Type B pancreatic cell (in vitro differentiated cells): ENCODE measurements at regions not wholly inside any gene's neighbourhood (a gene's known extent, or its start where the extent isn't known, plus 50 kb on each side); places are given as distances from the start of the nearest gene placed in this dataset.

Experiments
- DNase-seq: peaks from one replicate; pipeline ENCODE4 v3.0.0; 2021; ENCODE audit warnings: mixed read lengths; ENCODE audit not compliant: unreplicated experiment; ENCODE audit errors: extremely low spot score
- H3K27ac Mint-ChIP-seq: 2 replicates; pipeline ENCODE4 v1.8.0; 2021; ENCODE audit warnings: mild to moderate bottlenecking, mixed read lengths
- H3K27me3 Mint-ChIP-seq: 2 replicates; pipeline ENCODE4 v1.8.0; 2021; ENCODE audit warnings: mixed read lengths
- H3K36me3 Mint-ChIP-seq: 2 replicates; pipeline ENCODE4 v1.8.0; 2021; ENCODE audit warnings: mixed read lengths
- H3K4me1 Mint-ChIP-seq: one replicate; pipeline ENCODE4 v1.8.0; 2021; ENCODE audit warnings: mixed read lengths; ENCODE audit not compliant: unreplicated experiment
- H3K4me3 Mint-ChIP-seq: 2 replicates; pipeline ENCODE4 v1.8.0; 2021; ENCODE audit warnings: mild to moderate bottlenecking, mixed read lengths
- H3K9me3 Mint-ChIP-seq: 2 replicates; pipeline ENCODE4 v1.8.0; 2021; ENCODE audit warnings: mixed read lengths
- CTCF ChIP-seq: fragments of 200-600 bp; sonication (generic); conservative IDR thresholded peaks from 2 replicates; pipeline ENCODE4 v1.5.0; 2021; ENCODE audit warnings: antibody characterized with exemption, mild to moderate bottlenecking

DNA sequence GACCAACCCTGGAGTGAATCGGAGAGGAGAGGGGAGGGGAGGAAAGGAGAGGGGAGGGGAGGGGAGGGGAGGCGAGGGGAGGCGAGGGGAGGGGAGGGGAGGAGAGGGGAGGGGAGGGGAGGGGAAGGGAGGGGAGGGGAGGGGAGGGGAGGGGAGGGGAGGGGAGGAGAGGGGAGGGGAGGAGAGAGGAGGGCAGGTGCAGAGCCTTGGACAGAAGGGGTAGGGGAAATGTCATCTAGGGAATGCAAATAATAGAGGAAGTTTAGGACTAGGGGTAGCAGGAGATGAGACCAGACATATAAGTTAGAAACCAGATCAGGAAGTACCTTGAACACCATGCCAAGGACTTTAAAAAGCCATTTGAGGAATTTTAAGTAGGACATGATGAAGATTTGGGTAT, 119.8 kb downstream of the RBFOX3 start:
- peaks cover 10% of the 10 kb centered on the region for H3K9me3 Mint-ChIP-seq
- H3K27ac Mint-ChIP-seq: no peak overlapping the region
- H3K4me3 Mint-ChIP-seq: no peak overlapping the region
- no peak for TF ChIP-seq CTCF
- DNase-seq: no peak
- no peaks in the 10 kb centered on the region for H3K36me3 Mint-ChIP-seq
- H3K4me1 Mint-ChIP-seq: peaks cover 6% of the 10 kb centered on the region
- peaks cover 45% of the 10 kb centered on the region for H3K27me3 Mint-ChIP-seq

DNA sequence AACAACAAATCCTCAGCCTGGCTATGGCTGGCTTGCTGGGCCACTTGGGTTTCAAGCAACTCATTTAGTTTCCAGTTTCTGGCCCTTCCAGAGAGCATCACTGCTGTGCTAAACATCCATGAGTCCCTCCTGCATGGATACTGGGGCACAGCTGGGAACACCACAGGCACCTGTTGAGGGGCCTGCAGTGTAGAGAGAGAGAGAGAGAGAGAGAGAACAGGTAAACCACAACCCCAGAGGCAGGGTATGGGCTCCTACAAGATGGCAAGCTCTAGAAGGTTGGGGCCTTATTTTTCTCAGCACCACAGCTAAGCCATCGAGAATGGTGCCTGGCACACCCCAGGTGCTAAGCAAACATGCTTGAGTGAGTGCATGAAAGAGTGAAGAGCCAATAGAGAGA, 120.3 kb downstream of the RBFOX3 start:
- no peak overlapping the region for H3K4me3 Mint-ChIP-seq
- peaks cover 10% of the 10 kb centered on the region for H3K9me3 Mint-ChIP-seq
- no peak for TF ChIP-seq CTCF
- DNase-seq: no peak
- no peak overlapping the region for H3K27ac Mint-ChIP-seq
- peaks cover 45% of the 10 kb centered on the region for H3K27me3 Mint-ChIP-seq
- H3K36me3 Mint-ChIP-seq: no peaks in the 10 kb centered on the region
- H3K4me1 Mint-ChIP-seq: peaks cover 6% of the 10 kb centered on the region

- Mint-ChIP-seq H3K36me3 (no peaks in the 10 kb centered on the region), H3K9me3 (no peaks in the 10 kb centered on the region), H3K27me3 (peaks cover 50% of the 10 kb centered on the region), H3K27ac (no peak overlapping the region), H3K4me3 (no peak overlapping the region), H3K4me1 (peaks cover 16% of the 10 kb centered on the region)
- DNase-seq: no peak
- TF ChIP-seq CTCF: no peak
Measured at GRCh38 chr17:79487149-79487548, 123.7 kb downstream of the RBFOX3 start.

- Mint-ChIP-seq H3K4me3 (no peak overlapping the region), H3K9me3 (no peaks in the 10 kb centered on the region), H3K27me3 (peaks cover 53% of the 10 kb centered on the region), H3K27ac (no peak overlapping the region), H3K36me3 (no peaks in the 10 kb centered on the region), H3K4me1 (peaks cover 16% of the 10 kb centered on the region)
- no peak for TF ChIP-seq CTCF
- no peak for DNase-seq
Measured at GRCh38 chr17:79485991-79486390, 124.9 kb downstream of the RBFOX3 start.

GRCh38 chr17:79485419-79485985, 125.3 kb downstream of the RBFOX3 start:
- Mint-ChIP-seq H3K36me3 (no peaks in the 10 kb centered on the region), H3K27me3 (peaks cover 55% of the 10 kb centered on the region), H3K27ac (no peak overlapping the region), H3K9me3 (no peaks in the 10 kb centered on the region), H3K4me3 (no peak overlapping the region), H3K4me1 (peaks cover 16% of the 10 kb centered on the region)
- no peak for DNase-seq
- no peak for TF ChIP-seq CTCF
